ENCODE measurements at regions not wholly inside any gene's neighbourhood (a gene's known extent, or its start where the extent isn't known, plus 50 kb on each side); places are given as distances from the start of the nearest gene placed in this dataset.

DNA sequence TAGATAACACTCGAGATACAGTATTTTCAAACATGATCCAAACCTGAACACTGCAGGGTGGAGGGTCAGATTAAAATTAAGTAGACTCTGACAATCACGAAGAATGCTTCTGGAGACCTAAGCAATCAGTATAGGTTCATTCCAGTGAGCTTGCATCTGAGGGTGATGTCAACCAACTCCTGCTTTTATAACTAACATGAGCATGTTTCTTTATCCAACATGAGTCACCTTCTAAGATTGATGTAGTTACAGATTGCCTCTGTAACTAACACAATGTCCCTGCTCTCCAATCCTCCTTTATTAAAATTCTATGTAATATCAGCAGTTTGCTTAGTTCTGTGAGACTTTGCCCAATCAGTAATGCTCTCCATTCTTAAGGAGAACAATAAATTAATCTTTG lies 225.7 kb downstream of the ARL6IP6 start:
- TF ChIP-seq POLR2A (IDR thresholded peaks at IDR 0.05), result no peak
- TF ChIP-seq, protein P1, sequence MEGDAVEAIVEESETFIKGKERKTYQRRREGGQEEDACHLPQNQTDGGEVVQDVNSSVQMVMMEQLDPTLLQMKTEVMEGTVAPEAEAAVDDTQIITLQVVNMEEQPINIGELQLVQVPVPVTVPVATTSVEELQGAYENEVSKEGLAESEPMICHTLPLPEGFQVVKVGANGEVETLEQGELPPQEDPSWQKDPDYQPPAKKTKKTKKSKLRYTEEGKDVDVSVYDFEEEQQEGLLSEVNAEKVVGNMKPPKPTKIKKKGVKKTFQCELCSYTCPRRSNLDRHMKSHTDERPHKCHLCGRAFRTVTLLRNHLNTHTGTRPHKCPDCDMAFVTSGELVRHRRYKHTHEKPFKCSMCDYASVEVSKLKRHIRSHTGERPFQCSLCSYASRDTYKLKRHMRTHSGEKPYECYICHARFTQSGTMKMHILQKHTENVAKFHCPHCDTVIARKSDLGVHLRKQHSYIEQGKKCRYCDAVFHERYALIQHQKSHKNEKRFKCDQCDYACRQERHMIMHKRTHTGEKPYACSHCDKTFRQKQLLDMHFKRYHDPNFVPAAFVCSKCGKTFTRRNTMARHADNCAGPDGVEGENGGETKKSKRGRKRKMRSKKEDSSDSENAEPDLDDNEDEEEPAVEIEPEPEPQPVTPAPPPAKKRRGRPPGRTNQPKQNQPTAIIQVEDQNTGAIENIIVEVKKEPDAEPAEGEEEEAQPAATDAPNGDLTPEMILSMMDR (IDR thresholded peaks at IDR 0.05), result no peak
